ENCODE measurements at regions not wholly inside any gene's neighbourhood (a gene's known extent, or its start where the extent isn't known, plus 50 kb on each side); places are given as distances from the start of the nearest gene placed in this dataset.
"Not testable (repeated sequence)": the region's sequence is repeated elsewhere in the genome, so short reads cannot be mapped to it uniquely, and the experiment has no call there.

- no peak overlapping the region for H3K27ac Mint-ChIP-seq (ENCODE audit: unreplicated experiment)
- DNase-seq, result no peak
- peaks cover 2% of the 10 kb centered on the region for H3K9me3 Mint-ChIP-seq (ENCODE audit: unreplicated experiment)
- peaks cover 5% of the 10 kb centered on the region for H3K36me3 Mint-ChIP-seq (ENCODE audit: unreplicated experiment)
- TF ChIP-seq CTCF (IDR thresholded peaks at IDR 0.05; ENCODE audit: partially characterized antibody, unreplicated experiment), result no peak
- no peaks in the 10 kb centered on the region for H3K27me3 Mint-ChIP-seq (ENCODE audit: unreplicated experiment)
- no peak overlapping the region for H3K4me3 Mint-ChIP-seq (ENCODE audit: unreplicated experiment)
- H3K4me1 Mint-ChIP-seq (ENCODE audit: low read depth, unreplicated experiment), result no peaks in the 10 kb centered on the region
Observed at GRCh38 chr10:125409756-125410155, 249.4 kb upstream of the CTBP2 start.

GRCh38 chr10:125407557-125407956 is 247.2 kb upstream of the CTBP2 start:
- Mint-ChIP-seq H3K27ac (ENCODE audit: unreplicated experiment) (no peak overlapping the region), H3K4me3 (ENCODE audit: unreplicated experiment) (no peak overlapping the region), H3K9me3 (ENCODE audit: unreplicated experiment) (peaks cover 2% of the 10 kb centered on the region)

GRCh38 chr10:125407000-125407502 is 246.7 kb upstream of the CTBP2 start:
- H3K4me3 Mint-ChIP-seq (ENCODE audit: unreplicated experiment), result no peak overlapping the region
- H3K36me3 Mint-ChIP-seq (ENCODE audit: unreplicated experiment), result peaks cover 5% of the 10 kb centered on the region
- peaks cover 2% of the 10 kb centered on the region for H3K9me3 Mint-ChIP-seq (ENCODE audit: unreplicated experiment)
- H3K4me1 Mint-ChIP-seq (ENCODE audit: low read depth, unreplicated experiment), result no peaks in the 10 kb centered on the region
- TF ChIP-seq CTCF (IDR thresholded peaks at IDR 0.05; ENCODE audit: partially characterized antibody, unreplicated experiment), result no peak
- no peak overlapping the region for H3K27ac Mint-ChIP-seq (ENCODE audit: unreplicated experiment)
- H3K27me3 Mint-ChIP-seq (ENCODE audit: unreplicated experiment), result no peaks in the 10 kb centered on the region
- no peak for DNase-seq

More at GRCh38 chr10:125407557-125407956, 247.2 kb upstream of the CTBP2 start:
- Mint-ChIP-seq H3K4me1 (ENCODE audit: low read depth, unreplicated experiment) (no peaks in the 10 kb centered on the region), H3K36me3 (ENCODE audit: unreplicated experiment) (peaks cover 5% of the 10 kb centered on the region), H3K27me3 (ENCODE audit: unreplicated experiment) (no peaks in the 10 kb centered on the region)
- no peak for DNase-seq
- TF ChIP-seq CTCF (IDR thresholded peaks at IDR 0.05; ENCODE audit: partially characterized antibody, unreplicated experiment), result no peak

- H3K9me3 Mint-ChIP-seq (ENCODE audit: unreplicated experiment); H3K4me1 Mint-ChIP-seq (ENCODE audit: low read depth, unreplicated experiment); H3K36me3 Mint-ChIP-seq (ENCODE audit: unreplicated experiment); H3K27ac Mint-ChIP-seq (ENCODE audit: unreplicated experiment); DNase-seq; H3K27me3 Mint-ChIP-seq (ENCODE audit: unreplicated experiment); H3K4me3 Mint-ChIP-seq (ENCODE audit: unreplicated experiment): not testable (repeated sequence)
Observed at GRCh38 chr10:125404902-125405301, 244.5 kb upstream of the CTBP2 start.

GRCh38 chr10:125401462-125401861 is 241.1 kb upstream of the CTBP2 start:
- TF ChIP-seq CTCF (IDR thresholded peaks at IDR 0.05; ENCODE audit: partially characterized antibody, unreplicated experiment), result no peak
- Mint-ChIP-seq H3K36me3 (ENCODE audit: unreplicated experiment) (no peaks in the 10 kb centered on the region), H3K4me3 (ENCODE audit: unreplicated experiment) (no peak overlapping the region), H3K27ac (ENCODE audit: unreplicated experiment) (no peak overlapping the region), H3K4me1 (ENCODE audit: low read depth, unreplicated experiment) (no peaks in the 10 kb centered on the region), H3K27me3 (ENCODE audit: unreplicated experiment) (no peaks in the 10 kb centered on the region), H3K9me3 (ENCODE audit: unreplicated experiment) (peaks cover 2% of the 10 kb centered on the region)
- DNase-seq, result no peak

Data from glutamatergic neuron (in vitro differentiated cells).